IPS-15b (cell line): ENCODE measurements at regions not wholly inside any gene's neighbourhood (a gene's known extent, or its start where the extent isn't known, plus 50 kb on each side); places are given as distances from the start of the nearest gene placed in this dataset.

Source experiments
- H3K27me3 ChIP-seq: one replicate; pipeline ENCODE4 v1.6.1; 2013; ENCODE audit warnings: low read length; ENCODE audit not compliant: control insufficient read depth, insufficient read depth
- H3K36me3 ChIP-seq: one replicate; pipeline ENCODE4 v1.6.1; 2013; ENCODE audit warnings: low read length; ENCODE audit not compliant: control insufficient read depth, insufficient read depth
- H3K4me1 ChIP-seq: one replicate; pipeline ENCODE4 v1.6.1; 2013; ENCODE audit warnings: mild to moderate bottlenecking, low read length; ENCODE audit not compliant: control insufficient read depth, insufficient read depth
- H3K4me3 ChIP-seq: one replicate; pipeline ENCODE4 v1.5.1; 2013; ENCODE audit warnings: low read depth, low read length
- H3K9ac ChIP-seq: one replicate; pipeline ENCODE4 v1.6.1; 2013; ENCODE audit warnings: low read depth, mild to moderate bottlenecking, low read length
- H3K9me3 ChIP-seq: one replicate; pipeline ENCODE4 v1.6.1; 2013; ENCODE audit warnings: mild to moderate bottlenecking, low read length; ENCODE audit not compliant: control insufficient read depth, insufficient read depth

GRCh38 chr3:19765954-19766353 is 168.1 kb downstream of the EFHB start:
- Histone ChIP-seq H3K4me1 (no peaks in the 10 kb centered on the region), H3K27me3 (no peaks in the 10 kb centered on the region), H3K4me3 (no peak overlapping the region), H3K9me3 (no peaks in the 10 kb centered on the region), H3K36me3 (no peaks in the 10 kb centered on the region), H3K9ac (no peak overlapping the region)

- Histone ChIP-seq H3K9ac (no peak overlapping the region), H3K4me3 (no peak overlapping the region), H3K27me3 (no peaks in the 10 kb centered on the region), H3K36me3 (no peaks in the 10 kb centered on the region), H3K9me3 (no peaks in the 10 kb centered on the region), H3K4me1 (no peaks in the 10 kb centered on the region)
Measured at GRCh38 chr3:19757773-19758172, 176.2 kb downstream of the EFHB start.

- Histone ChIP-seq H3K36me3 (no peaks in the 10 kb centered on the region), H3K9ac (no peak overlapping the region), H3K4me3 (no peak overlapping the region), H3K4me1 (no peaks in the 10 kb centered on the region), H3K27me3 (no peaks in the 10 kb centered on the region), H3K9me3 (no peaks in the 10 kb centered on the region)
Measured at GRCh38 chr3:19749448-19750017, 184.5 kb downstream of the EFHB start.

GRCh38 chr3:19748782-19749447 is 185.1 kb downstream of the EFHB start:
- Histone ChIP-seq H3K9me3 (no peaks in the 10 kb centered on the region), H3K9ac (no peak overlapping the region), H3K27me3 (no peaks in the 10 kb centered on the region), H3K4me1 (peaks cover 4% of the 10 kb centered on the region), H3K4me3 (no peak overlapping the region), H3K36me3 (no peaks in the 10 kb centered on the region)

- no peaks in the 10 kb centered on the region for H3K27me3 ChIP-seq
- no peak overlapping the region for H3K4me3 ChIP-seq
- H3K36me3 ChIP-seq: no peaks in the 10 kb centered on the region
- H3K9me3 ChIP-seq: no peaks in the 10 kb centered on the region
- H3K4me1 ChIP-seq: peaks cover 4% of the 10 kb centered on the region
- no peak overlapping the region for H3K9ac ChIP-seq
Measured at GRCh38 chr3:19744047-19744446, 190.0 kb downstream of the EFHB start.

- Histone ChIP-seq H3K4me3 (no peak overlapping the region), H3K27me3 (no peaks in the 10 kb centered on the region), H3K4me1 (peaks cover 4% of the 10 kb centered on the region), H3K9ac (no peak overlapping the region), H3K36me3 (no peaks in the 10 kb centered on the region), H3K9me3 (no peaks in the 10 kb centered on the region)
Measured at GRCh38 chr3:19742935-19743334, 191.1 kb downstream of the EFHB start.

- Histone ChIP-seq H3K27me3 (no peaks in the 10 kb centered on the region), H3K9me3 (no peaks in the 10 kb centered on the region), H3K4me3 (no peak overlapping the region), H3K9ac (no peak overlapping the region), H3K4me1 (peaks cover 4% of the 10 kb centered on the region), H3K36me3 (no peaks in the 10 kb centered on the region)
Measured at GRCh38 chr3:19739504-19739903, 194.5 kb downstream of the EFHB start.

- Histone ChIP-seq H3K9me3 (no peaks in the 10 kb centered on the region), H3K4me1 (no peaks in the 10 kb centered on the region), H3K27me3 (no peaks in the 10 kb centered on the region), H3K4me3 (no peak overlapping the region), H3K9ac (no peak overlapping the region), H3K36me3 (no peaks in the 10 kb centered on the region)
Measured at GRCh38 chr3:19738846-19739245, 195.2 kb downstream of the EFHB start.

GRCh38 chr3:19735111-19735510 is 198.9 kb downstream of the EFHB start:
- H3K4me3 ChIP-seq: no peak overlapping the region
- H3K36me3 ChIP-seq: no peaks in the 10 kb centered on the region
- no peaks in the 10 kb centered on the region for H3K27me3 ChIP-seq
- no peak overlapping the region for H3K9ac ChIP-seq
- H3K9me3 ChIP-seq: no peaks in the 10 kb centered on the region
- H3K4me1 ChIP-seq: no peaks in the 10 kb centered on the region

GRCh38 chr3:19734453-19734852 is 199.6 kb downstream of the EFHB start:
- Histone ChIP-seq H3K9ac (no peak overlapping the region), H3K27me3 (no peaks in the 10 kb centered on the region), H3K4me1 (no peaks in the 10 kb centered on the region), H3K36me3 (no peaks in the 10 kb centered on the region), H3K4me3 (no peak overlapping the region), H3K9me3 (no peaks in the 10 kb centered on the region)

- Histone ChIP-seq H3K4me1 (no peaks in the 10 kb centered on the region), H3K4me3 (no peak overlapping the region), H3K9ac (no peak overlapping the region), H3K36me3 (no peaks in the 10 kb centered on the region), H3K9me3 (no peaks in the 10 kb centered on the region), H3K27me3 (no peaks in the 10 kb centered on the region)
Measured at GRCh38 chr3:19725000-19725399, 209.0 kb downstream of the EFHB start.

- Histone ChIP-seq H3K4me3 (no peak overlapping the region), H3K9me3 (no peaks in the 10 kb centered on the region), H3K36me3 (no peaks in the 10 kb centered on the region), H3K27me3 (no peaks in the 10 kb centered on the region), H3K9ac (no peak overlapping the region), H3K4me1 (no peaks in the 10 kb centered on the region)
Measured at GRCh38 chr3:19717736-19718135, 216.3 kb downstream of the EFHB start.
